HL-60/S4 (cell line): ENCODE measurements at regions not wholly inside any gene's neighbourhood (a gene's known extent, or its start where the extent isn't known, plus 50 kb on each side); places are given as distances from the start of the nearest gene placed in this dataset.

Source experiments
- in situ Hi-C: fragments of 300-500 bp; cut with MboI; formaldehyde crosslinking; loops from 2 replicates; pipeline ENCODE4 v1.14.3; 2022; ENCODE audit warnings: low sequenced_read_pairs

DNA sequence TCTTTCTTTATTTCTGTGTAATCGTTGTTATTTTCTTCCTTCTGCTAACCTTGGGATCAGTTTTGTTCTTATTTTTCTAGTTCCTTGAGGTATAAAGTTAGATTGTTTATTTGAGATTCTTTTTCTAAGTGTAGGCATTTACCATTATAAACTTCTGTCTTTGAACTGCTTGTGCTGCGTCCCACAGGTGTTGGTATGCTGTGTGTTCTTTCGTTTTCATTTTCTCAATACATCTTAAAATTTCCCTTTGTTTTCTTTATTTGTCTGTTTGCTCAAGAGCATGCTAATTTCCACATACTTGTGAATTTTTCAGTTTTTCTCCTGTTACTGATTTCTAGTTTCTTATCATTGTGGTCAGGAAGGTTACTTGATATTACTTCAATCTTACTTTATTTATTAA is 873.8 kb upstream of the GCFC2 start:
- in situ Hi-C loops: loop anchor here (25.0 kb wide), 1 partner anchor 372 kb away; no protein-coding TSS in a partner anchor

DNA sequence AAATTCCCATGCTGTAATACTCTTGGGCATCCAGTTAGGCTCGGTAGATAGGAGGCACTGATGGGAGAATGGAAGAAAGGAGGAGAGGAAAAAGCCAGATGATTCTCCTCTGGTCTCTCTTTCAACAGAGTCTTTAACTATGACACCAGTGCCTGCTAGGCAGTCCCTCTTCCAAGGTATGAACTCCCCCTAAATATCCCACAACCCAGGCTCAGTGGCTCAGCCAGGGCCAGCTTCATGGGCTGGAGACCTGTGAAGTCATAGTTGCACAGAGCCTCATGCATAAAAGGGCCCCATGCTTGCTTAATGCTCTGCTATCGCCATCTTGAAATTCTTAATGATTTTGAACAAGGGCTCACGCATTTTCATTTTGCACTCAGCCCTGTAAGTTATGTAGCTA is 869.2 kb upstream of the GCFC2 start:
- in situ Hi-C loops: loop anchor here (25.0 kb wide), 1 partner anchor 368 kb away; no protein-coding TSS in a partner anchor

DNA sequence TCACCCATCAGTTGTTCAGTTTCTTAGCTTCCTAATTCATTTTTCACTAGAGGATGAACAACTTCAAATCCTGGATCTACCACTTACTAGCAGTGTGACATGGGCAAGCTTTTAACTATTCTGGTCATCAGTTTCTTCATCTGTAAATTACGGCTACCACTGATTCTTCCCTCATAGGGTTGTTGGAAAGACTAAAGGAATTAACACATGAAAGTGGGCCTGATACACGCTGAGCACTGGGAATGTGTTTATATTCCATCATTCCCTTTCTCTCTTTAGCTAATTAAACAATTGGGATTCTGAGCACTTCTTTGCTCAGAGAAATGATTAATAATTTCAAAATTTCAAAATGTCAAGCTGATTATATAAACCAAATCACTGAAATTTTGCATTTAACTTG is 862.3 kb upstream of the GCFC2 start:
- in situ Hi-C loops: no loop called here

DNA sequence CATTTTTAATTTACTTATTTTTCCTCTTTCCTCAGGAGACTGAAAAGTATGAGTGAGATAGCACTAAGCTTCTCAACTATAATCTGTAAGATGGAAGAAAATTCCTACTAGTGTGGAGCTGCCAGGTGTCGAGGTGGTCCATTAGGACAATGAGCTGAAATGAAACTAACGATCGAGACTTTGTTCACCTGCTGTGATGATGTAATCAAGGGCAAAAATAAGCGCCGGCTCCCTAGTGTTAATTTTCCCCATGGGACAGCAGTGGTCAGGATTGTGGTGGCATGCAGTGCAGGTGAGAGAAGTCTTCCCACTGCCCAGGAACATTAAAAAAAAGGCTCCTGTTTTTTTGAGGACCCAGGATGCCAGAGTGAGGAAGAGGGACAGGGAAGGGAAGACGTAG is 859.1 kb upstream of the GCFC2 start:
- in situ Hi-C loops: no loop called here

DNA sequence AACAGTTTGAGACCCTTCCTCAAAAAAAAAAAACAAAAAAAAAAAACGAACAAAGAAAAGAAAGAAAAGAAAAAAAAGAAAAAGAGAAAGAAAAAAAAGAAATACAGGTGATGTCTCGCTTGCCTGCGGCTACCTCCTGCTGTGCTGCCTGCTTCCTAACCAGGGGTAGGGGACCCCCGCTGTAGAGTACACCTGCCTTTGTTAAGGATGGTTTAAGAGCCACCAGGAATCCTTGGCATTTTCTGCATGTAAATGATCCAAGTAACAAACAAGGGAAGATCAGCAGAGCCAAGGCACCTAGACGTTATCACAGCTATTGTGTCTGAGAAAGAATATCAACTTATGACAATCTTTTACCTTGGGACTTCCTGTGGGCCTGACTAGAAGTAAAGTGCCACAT is 856.8 kb upstream of the GCFC2 start:
- in situ Hi-C loops: no loop called here

DNA sequence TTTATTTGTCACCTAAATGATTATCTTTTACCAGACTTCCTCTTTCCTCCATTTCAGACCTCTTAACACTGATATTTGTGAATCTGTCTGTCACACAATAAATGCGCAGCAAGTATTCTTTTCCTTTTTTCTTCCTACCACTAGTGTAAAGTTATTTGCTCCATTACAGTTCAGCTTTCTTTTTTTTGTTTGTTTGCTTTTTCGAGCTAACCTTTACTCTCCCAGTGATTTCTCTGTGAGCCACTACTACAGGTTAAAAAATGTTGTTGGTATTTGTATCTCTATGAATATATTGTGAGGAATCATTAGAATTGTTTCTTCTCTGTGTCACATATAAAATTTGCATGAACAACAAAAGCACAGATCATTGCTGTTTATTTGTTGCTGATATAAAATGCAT is 854.0 kb upstream of the GCFC2 start:
- in situ Hi-C loops: no loop called here

DNA sequence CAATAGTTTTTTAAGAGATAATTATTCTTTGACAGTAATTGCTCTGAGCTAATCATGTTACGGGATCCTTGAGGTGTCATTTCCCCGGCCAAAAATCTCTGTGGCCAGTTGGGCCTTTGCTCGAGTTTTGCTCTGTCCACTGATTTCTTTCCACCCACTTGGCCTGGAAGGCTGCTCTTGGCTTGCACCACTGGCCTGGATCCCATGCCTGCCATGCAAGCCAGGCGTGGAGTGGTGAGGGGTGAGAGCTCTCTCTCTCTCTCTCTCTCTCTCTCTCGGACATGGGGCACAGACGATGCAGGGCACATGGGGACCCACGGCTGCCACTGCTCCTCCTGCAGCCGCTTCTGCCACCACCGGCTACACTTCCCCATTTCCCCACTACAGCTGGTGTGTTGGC is 853.0 kb upstream of the GCFC2 start:
- in situ Hi-C loops: no loop called here

DNA sequence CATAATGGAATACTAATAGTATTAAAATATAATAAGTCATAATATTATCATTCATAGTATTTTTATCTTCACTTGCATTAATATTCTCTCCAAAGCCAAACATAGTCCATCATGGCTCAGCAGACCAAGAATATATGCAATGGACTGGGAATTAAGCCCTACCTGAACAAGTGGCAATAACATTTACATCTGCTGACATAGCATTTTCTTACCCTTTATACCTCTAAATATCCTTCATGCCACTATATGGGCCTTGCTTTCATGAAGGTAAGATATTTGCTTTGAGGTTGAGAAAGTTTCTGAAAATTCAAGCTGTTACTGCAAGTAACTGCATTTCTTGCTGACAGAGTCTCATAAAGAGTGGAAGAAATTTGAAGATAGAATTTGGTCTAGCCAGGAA is 847.4 kb upstream of the GCFC2 start:
- in situ Hi-C loops: no loop called here

DNA sequence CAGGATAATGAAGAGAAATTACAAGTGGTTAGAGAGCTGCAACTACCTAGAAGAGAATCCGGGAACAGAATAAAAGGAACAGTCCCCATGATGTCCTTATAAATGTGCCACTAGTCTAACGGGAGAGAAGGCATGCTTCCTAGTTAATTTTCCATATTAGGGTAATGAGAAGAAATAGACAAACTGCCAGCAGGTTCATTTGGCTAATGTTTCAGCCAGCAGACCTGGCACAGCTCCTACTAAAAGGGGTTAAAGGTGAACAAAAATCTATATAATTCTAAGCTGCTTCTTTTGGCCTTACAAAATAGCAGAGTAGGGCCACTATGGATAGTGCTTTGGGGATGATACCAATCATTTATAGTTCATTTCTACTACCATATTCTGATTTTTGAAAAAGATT is 845.3 kb upstream of the GCFC2 start:
- in situ Hi-C loops: no loop called here

DNA sequence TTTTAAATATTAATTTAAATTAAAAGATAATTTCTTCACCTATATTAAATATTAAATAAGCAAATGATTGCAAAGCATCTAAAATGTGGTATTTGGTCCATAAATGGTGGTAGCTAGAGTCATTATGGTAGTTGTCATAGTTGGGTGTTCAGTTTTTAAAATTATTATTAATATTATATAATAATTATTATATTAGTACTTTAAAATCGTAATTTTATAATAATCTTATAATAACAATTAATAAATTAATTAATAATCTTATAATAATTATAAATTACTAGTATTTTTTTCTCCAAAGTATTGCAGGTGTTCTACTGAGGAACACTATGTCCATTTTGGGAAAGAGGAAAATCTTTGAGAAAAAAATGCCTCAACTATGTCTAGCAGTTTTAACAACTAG is 835.5 kb upstream of the GCFC2 start:
- in situ Hi-C loops: no loop called here

DNA sequence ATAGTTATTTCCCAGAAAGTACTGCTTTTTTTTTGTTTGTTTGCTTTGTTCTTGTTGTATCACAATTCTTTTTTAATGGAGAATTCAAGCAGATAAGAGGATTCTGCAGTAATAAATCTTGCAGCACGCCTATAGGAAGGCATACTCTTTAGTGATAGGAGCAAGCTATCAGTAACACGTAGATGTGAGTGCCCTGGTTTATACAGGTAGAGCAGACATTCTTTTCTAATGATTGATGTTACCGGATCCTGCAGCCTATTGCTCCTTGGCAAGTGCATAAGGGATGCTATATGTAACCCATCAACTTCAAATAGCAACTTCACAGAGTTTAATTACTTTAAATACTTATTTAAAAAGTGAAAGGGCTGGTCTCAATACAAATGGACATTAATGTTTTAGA is 834.2 kb upstream of the GCFC2 start:
- in situ Hi-C loops: no loop called here

DNA sequence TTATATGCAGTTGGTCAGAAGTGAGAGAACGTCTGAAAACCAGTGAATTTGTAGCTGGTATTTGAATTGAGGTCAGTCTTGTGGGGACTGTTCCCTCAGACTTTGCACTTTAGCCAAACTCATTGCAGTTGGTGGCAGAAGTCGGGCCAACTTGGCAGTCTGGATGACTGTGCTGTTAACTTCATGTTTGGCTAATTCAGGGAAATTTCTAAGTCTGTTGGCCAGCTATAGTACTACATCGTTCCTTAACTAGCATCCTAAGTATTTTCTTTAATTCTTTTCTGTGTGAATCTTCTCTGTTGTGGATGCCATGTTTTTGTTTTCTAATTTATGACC is 806.8 kb upstream of the GCFC2 start:
- in situ Hi-C loops: no loop called here

DNA sequence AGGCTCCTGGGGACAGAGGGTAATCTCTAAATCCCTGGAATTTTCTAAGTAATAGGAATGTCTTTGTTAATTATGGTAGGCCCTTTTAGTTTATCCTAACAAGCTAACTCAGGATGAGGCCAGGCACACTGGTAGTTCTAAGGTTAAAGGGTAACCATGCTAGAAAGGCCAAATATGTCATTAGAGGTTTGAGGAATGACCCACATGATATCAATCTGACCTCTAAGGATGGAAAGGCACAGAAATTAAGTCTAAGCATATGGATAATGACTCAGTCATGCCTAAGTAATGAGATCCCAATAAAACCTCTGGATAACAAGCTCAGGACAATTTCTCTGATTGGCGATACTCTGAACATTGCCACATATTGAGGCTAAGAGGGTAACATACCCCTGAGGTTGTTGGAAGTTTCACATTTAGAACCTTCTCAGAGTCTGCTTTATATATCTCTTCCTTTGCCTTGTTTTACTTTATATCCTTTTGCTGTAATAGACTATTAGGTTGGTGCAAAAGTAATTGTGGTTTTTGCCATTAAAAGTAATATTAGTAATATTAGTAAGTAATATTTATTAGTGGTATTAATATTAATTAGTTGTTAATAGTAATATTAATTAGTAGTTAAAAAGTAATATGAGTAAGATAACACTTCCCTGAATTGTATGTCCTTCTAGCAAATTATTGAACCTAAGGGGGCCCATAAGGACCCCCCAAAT is 806.3 kb upstream of the GCFC2 start:
- in situ Hi-C loops: no loop called here

DNA sequence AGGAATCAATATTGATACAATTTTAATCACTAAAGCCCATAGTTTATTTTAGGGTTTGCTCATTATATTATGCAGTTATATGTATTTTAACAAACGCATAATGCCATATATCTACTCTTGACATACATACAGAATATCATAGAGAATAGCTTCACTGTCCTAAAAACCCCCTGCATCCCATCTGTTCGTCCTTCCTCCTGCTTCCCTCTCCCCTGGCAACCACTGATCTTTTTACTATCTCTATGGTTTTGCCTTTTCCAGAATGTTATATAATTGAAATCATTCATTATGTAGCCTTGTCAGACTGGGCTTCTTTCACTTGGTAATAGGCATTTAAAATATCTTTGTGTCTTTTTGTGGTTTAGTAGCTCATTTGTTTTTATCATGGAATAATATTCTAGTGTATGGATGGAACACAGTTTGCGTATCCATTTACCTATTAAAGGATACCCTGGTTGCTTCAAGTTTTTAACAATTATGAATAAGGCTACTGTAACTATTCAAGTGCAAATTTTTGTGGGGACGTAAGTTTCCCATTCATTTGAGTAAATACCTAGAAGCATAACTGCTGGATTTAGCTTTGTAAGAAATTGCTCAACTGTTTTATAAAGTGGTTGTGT is 801.6 kb upstream of the GCFC2 start:
- in situ Hi-C loops: no loop called here

DNA sequence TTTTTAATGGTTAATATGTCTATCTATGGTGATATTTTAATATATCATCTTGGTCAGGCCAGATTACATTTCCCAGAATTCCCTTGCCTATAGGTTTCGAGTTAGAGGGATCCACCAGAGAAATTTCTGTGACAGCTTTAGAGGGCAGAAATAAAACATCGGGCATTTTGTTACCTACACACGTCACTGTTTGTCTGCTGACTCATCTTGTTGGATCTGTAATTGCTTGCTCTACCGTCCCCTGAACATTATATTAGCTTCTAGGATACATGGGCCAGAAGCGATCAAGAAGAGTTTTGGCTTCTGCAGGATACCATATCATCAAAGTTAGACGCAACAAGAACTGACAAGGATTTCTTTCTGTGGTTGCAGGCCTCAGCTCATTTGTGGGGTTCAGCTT is 795.8 kb upstream of the GCFC2 start:
- in situ Hi-C loops: no loop called here

DNA sequence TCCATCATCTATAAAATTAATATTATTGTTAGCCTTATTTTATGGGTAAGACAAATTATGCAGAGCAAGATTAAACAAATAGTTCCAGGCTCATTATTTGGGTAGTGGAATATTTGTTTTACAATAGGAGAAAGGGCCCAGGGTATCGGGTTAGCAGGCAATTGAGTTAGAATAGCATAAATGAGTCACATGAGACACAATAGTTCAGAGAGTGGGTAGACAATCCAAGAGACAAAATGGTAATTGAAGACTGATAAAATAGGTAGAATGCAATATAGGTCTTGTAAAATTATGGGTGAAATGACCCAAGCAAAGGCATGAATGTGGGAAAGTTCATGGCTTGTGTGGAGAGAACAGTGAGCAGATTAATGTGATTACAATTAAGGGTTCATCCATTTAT is 790.9 kb upstream of the GCFC2 start:
- in situ Hi-C loops: no loop called here

DNA sequence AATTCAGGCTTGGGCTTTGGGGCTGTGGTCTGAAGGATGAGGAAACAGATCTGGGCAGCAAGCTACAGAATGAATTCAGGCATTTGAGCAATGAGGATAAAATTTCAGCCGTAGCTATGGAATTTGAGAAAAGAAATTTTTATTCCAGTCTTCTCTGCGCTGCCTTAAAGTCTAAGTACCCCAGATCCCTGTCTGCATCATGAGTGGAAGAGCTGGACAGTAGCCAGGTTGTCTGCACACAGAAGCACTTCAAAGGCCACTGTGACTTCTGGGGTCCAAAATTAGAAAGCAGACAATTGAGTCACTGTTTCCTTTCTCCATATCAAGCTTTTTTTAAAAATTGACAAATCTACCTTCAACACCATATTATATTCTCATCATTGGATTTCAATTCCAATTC is 787.6 kb upstream of the GCFC2 start:
- in situ Hi-C loops: no loop called here

DNA sequence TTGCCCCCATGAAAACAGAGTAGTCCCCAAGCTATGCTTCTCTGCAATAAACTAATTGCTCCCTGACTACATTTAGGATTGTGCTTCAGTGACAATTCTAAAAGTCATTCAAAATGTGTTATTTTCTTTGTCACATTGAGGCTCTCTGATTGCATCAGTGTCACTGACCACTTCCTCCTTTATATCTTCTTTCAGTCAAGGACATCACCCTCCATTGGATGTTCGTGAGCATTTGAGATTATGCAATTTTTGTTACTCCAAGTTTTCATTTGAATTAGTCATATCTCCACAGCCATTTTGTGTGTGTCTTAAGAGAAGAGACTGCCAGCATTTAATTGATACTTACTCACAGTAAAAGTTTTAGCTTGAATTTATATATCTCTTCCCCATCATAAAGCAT is 780.8 kb upstream of the GCFC2 start:
- in situ Hi-C loops: no loop called here

DNA sequence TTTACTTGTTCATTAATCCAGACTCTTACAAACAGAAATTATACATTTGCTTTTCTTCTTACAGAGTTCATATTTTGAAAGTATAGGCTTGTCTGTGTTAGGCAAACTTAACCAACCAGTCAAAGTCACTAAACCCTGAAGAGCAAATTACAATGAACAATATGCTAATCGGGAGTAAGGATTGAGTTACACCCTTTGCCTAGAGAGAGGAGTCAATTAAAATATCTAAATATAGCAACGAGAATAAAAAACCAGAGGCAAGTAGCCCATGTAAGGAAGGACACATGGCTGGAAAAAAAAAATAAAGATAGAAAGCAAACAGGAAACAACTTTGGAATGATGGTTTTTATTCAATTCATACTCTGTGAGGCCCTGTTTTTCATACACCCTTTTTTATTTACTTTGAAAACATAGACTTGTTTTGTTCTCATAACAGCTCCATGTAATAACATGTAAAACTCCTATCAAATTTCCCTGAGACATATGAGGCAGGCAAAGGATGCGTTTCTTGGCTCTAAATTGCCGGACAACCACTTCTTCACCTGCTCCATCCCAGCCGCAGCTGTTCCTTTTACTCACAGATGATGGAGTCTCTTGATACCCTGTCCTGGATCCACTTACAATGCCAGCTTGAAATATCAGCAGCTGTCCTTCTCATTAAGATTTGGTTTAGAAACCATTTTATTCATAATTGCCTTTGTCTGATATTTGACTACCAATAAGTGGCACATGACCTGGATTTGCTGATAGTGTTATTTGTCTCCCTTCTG is 767.7 kb upstream of the GCFC2 start:
- in situ Hi-C loops: no loop called here

DNA sequence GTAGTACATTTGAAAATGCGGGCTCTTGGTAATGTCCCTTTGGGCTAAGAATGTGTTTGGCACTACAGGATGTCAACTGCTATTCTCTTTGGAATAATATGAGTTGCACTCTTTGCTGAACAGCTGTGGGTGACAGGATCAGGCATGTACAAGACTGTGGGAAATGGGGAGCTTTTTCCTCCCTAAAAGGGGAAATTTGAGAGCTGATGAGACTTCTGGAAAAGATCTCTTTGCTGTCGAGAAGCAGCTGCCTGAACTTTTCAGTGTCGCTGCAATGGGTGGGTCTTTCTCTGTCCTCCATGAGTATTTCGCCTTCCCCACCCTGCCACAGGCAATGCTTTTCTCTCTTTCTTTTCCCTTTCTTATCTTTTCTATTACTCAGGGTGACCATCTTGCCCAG is 762.2 kb upstream of the GCFC2 start:
- in situ Hi-C loops: no loop called here

DNA sequence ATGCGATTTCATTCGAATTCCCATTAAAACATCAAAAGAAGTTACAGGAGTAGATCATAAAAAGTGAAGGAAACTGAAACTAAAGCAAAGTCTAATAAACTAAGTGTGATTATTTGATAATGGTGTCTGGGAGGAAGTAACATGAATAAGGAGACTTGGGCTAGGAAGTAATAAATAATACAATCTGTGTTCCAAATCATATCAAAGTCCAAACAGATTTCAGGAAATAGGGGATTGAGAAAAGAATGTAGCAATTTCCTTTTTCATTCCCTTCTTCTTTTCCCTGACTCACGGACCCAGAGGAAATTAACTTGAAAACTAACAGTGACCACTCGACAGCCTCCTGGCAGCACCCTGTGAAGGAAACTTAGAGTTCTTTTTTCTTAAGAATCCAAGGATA is 758.4 kb upstream of the GCFC2 start:
- in situ Hi-C loops: no loop called here

DNA sequence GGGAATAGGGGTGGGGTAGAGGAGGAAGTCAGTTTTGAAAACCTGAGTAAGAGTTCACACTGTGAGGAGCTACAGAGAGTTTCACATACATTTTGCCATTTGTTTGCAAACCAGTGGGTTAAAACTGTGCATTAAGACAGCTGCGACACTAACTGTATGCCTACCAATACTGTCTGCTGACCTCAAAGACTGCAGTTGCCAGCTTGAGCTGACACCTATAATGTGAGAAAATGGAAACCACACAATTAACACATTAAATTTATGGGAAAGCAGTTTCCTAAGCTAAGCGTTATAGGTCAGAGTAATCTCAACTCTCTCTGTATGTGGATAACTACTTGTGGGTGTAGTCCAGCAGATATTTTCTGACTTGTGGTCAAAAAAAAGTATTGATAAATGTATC is 756.6 kb upstream of the GCFC2 start:
- in situ Hi-C loops: no loop called here
